B cell (primary cell): ENCODE measurements at regions not wholly inside any gene's neighbourhood (a gene's known extent, or its start where the extent isn't known, plus 50 kb on each side); places are given as distances from the start of the nearest gene placed in this dataset.
"Not testable (repeated sequence)": the region's sequence is repeated elsewhere in the genome, so short reads cannot be mapped to it uniquely, and the experiment has no call there.

Source experiments
- ATAC-seq: fragments of 200-7000 bp; cut with Tn5 transposase; one replicate; pipeline ENCODE4 v1.10.0; 2021; ENCODE audit warnings: low read depth, mild to moderate bottlenecking, moderate number of reproducible peaks, moderate library complexity
- CTCF ChIA-PET: fragments of 350-600 bp; sonication (Branson Sonifier 250); formaldehyde crosslinking; loops from one replicate; lab custom pipeline; 2021; ENCODE audit warnings: antibody characterized with exemption, inconsistent platforms; lab: Charles Lee
- POLR2A ChIA-PET: fragments of 350-600 bp; sonication (Branson Sonifier 250); formaldehyde crosslinking; loops from one replicate; lab custom pipeline; 2021; ENCODE audit warnings: antibody characterized with exemption; lab: Charles Lee
- DNase-seq: peaks from one replicate; pipeline ENCODE4 v3.0.0; 2013
- H2AFZ ChIP-seq: 2 replicates; pipeline ENCODE4 v1.6.1; 2012; ENCODE audit warnings: mild to moderate bottlenecking, low read depth, low read length; ENCODE audit not compliant: insufficient read depth, poor library complexity, severe bottlenecking
- H3K27ac ChIP-seq, 2 donors: 1 replicate in 1 of 2; 2 replicates in 1 of 2; pipeline ENCODE4 v1.5.1; 2012 to 2013; ENCODE audit warnings: low read length in 2 of 2, mild to moderate bottlenecking in 2 of 2, moderate library complexity in 1 of 2
- H3K27me3 ChIP-seq, 4 experiments: fragments of 200-600 bp in 1 of 4; sonication (generic) in 1 of 4; replicated peaks in 1 of 4; 1 replicate in 2 of 4; 2 replicates in 2 of 4; pipeline versions ENCODE4 v1.6.1 to v1.7.0; 2013 to 2016; ENCODE audit warnings: low read length in 3 of 4, mild to moderate bottlenecking in 2 of 4, mixed read lengths in 1 of 4, moderate library complexity in 1 of 4; ENCODE audit not compliant: insufficient read depth in 4 of 4, control insufficient read depth in 3 of 4; ENCODE audit errors: control extremely low read depth in 1 of 4
- H3K36me3 ChIP-seq, 2 experiments: replicated peaks in 1 of 2; 1 replicate in 1 of 2; 2 replicates in 1 of 2; pipeline versions ENCODE4 v1.6.1 to v1.7.1; 2013; ENCODE audit warnings: low read length in 1 of 2; ENCODE audit not compliant: insufficient read depth in 2 of 2, control insufficient read depth in 1 of 2; ENCODE audit errors: control extremely low read depth in 1 of 2, extremely low read depth in 1 of 2
- H3K4me1 ChIP-seq, 2 donors: fragments of 200-600 bp in 1 of 2; sonication (generic) in 1 of 2; 1 replicate in 1 of 2; 2 replicates in 1 of 2; pipeline versions ENCODE4 v1.5.1 to v1.6.1; 2013 to 2017; ENCODE audit warnings: low read length in 2 of 2; ENCODE audit not compliant: control insufficient read depth in 2 of 2, insufficient read depth in 2 of 2
- H3K4me2 ChIP-seq: replicated peaks from 2 replicates; pipeline ENCODE3; 2012; ENCODE audit warnings: mild to moderate bottlenecking, low read depth, low read length; ENCODE audit not compliant: poor library complexity, severe bottlenecking
- H3K4me3 ChIP-seq, 5 experiments: fragments of 200-600 bp in 1 of 5; sonication (generic) in 1 of 5; 1 replicate in 3 of 5; 2 replicates in 2 of 5; pipeline versions ENCODE4 v1.5.1 to v1.7.0; 2011 to 2016; ENCODE audit warnings: low read length in 4 of 5, mild to moderate bottlenecking in 4 of 5, low read depth in 2 of 5, control low read depth in 1 of 5, moderate library complexity in 1 of 5; ENCODE audit not compliant: insufficient read depth in 1 of 5; ENCODE audit errors: control extremely low read depth in 1 of 5, extremely low read depth in 1 of 5
- H3K79me2 ChIP-seq: fragments of 200-600 bp; sonication (generic); one replicate; pipeline ENCODE4 v1.6.0; 2016; ENCODE audit warnings: low read length; ENCODE audit not compliant: control insufficient read depth, insufficient read depth
- H3K9ac ChIP-seq: fragments of 200-600 bp; sonication (generic); 2 replicates; pipeline ENCODE4 v1.6.1; 2017; ENCODE audit warnings: mild to moderate bottlenecking, low read length, moderate library complexity
- H3K9me3 ChIP-seq, 3 donors: one replicate each; pipeline versions ENCODE4 v1.6.1 to v1.7.1; 2013; ENCODE audit warnings: low read length in 2 of 3; ENCODE audit not compliant: control insufficient read depth in 2 of 3, insufficient read depth in 1 of 3; ENCODE audit errors: control extremely low read depth in 1 of 3
- H4K20me1 ChIP-seq: 2 replicates; pipeline ENCODE4 v1.6.0; 2012; ENCODE audit warnings: mild to moderate bottlenecking, low read length; ENCODE audit not compliant: insufficient read depth, control insufficient read depth, poor library complexity, severe bottlenecking
- H3K27ac Mint-ChIP-seq: one replicate; pipeline ENCODE4 v1.8.0; 2021; ENCODE audit warnings: mixed read lengths
- H3K27me3 Mint-ChIP-seq: one replicate; pipeline ENCODE4 v1.8.0; 2021; ENCODE audit warnings: mixed read lengths
- H3K4me1 Mint-ChIP-seq: one replicate; pipeline ENCODE4 v1.8.0; 2021; ENCODE audit warnings: mixed read lengths
- H3K4me3 Mint-ChIP-seq: one replicate; pipeline ENCODE4 v1.8.0; 2021; ENCODE audit warnings: mixed read lengths
- H3K9me3 Mint-ChIP-seq: one replicate; pipeline ENCODE4 v1.8.0; 2022; ENCODE audit warnings: mixed read lengths; ENCODE audit not compliant: insufficient read depth
- CTCF ChIP-seq: fragments of 200-600 bp; IDR thresholded peaks from one replicate; pipeline ENCODE4 v1.8.0; 2022; ENCODE audit warnings: antibody characterized with exemption, mild to moderate bottlenecking
- EZH2 ChIP-seq: IDR thresholded peaks from 2 replicates; pipeline ENCODE4 v1.6.1; 2012; ENCODE audit warnings: borderline replicate concordance, low read depth, mild to moderate bottlenecking, moderate library complexity, low read length; ENCODE audit not compliant: insufficient read depth, poor library complexity, severe bottlenecking
- WGBS: methylation state at CpG from one replicate; pipeline ENCODE4 v1.1.5; 2013; ENCODE audit warnings: missing lambda C conversion rate; ENCODE audit not compliant: insufficient coverage; 5-methylcytosine and 5-hydroxymethylcytosine counted together
- intact Hi-C: fragments of 100-400 bp; cut with micrococcal nuclease; formaldehyde crosslinking; loops from one replicate; pipeline ENCODE4 v1.10.0; 2022

DNA sequence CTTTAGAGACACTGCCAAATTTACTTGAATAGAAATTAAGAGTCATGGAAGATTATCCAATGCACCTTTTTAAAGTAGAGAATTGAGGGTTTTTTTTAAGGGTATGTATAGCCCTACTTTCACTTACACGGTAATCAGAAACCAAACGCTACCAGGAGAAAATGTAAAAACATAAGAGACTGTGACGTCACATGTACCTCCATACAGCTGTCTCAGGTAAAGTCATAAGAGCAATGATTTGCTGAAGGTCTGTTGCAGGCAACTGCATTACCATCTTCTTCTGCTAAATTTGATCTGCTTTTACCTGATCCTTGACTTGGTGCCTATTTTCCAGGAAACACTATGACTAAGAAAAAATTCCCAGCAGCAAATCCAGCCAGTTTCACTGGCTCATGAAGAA lies 478.5 kb upstream of the DDX18 start:
- 100% methylated on average over 1 of the region's 3 CpGs for WGBS
- Histone ChIP-seq H3K36me3 (no peaks in the 10 kb centered on the region), H3K4me2 (no peak overlapping the region), H3K9ac (no peak overlapping the region), H3K4me1 (no peaks in the 10 kb centered on the region), H3K9me3 (no peaks in the 10 kb centered on the region), H3K79me2 (no peaks in the 10 kb centered on the region), H4K20me1 (no peaks in the 10 kb centered on the region), H3K27me3 (no peaks in the 10 kb centered on the region), H3K27ac (no peak overlapping the region), H3K4me3 (no peak overlapping the region), H2AFZ (no peak overlapping the region)
- ChIA-PET CTCF (no interaction called here), POLR2A (no interaction called here)
- ATAC-seq (no peak), DNase-seq (no peak)
- intact Hi-C loops, result no loop called here
- H3K4me3 Mint-ChIP-seq, result no peak overlapping the region
- no peaks in the 10 kb centered on the region for H3K4me1 Mint-ChIP-seq
- TF ChIP-seq EZH2 (no peak), CTCF (no peak)
- no peaks in the 10 kb centered on the region for H3K27me3 Mint-ChIP-seq
- peaks cover 2% of the 10 kb centered on the region for H3K9me3 Mint-ChIP-seq
- H3K27ac Mint-ChIP-seq, result no peak overlapping the region

DNA sequence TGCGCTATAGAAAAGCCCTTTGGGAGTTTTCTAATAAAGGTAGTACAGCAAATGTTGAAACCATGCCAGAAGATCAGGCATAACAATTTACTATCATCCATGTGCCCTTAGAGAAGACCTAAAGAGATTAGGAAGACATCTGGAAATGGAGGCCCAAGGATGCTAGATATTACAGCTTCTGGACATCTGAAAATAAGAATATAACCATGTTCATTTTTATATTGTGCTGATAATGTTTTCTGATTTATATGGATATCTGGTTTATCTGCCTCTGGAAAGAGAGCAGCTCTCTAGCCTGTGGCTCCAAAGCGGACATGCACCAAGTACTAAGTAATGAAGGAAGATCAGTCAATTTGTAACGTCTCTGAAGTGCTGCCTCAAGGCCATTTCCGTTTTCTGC lies 478.0 kb upstream of the DDX18 start:
- DNase-seq, result no peak
- H3K9me3 Mint-ChIP-seq, result peaks cover 2% of the 10 kb centered on the region
- TF ChIP-seq CTCF, result no peak
- TF ChIP-seq EZH2, result no peak
- H3K9ac ChIP-seq, result no peak overlapping the region
- H3K4me1 ChIP-seq, result no peaks in the 10 kb centered on the region
- H3K27ac Mint-ChIP-seq, result no peak overlapping the region
- H3K79me2 ChIP-seq, result no peaks in the 10 kb centered on the region
- H3K27me3 Mint-ChIP-seq, result no peaks in the 10 kb centered on the region
- H3K4me2 ChIP-seq, result no peak overlapping the region
- ATAC-seq, result no peak
- H3K27ac ChIP-seq, result no peak overlapping the region
- H3K4me3 Mint-ChIP-seq, result no peak overlapping the region
- 90% methylated on average over 2 of the region's 4 CpGs for WGBS
- H3K4me3 ChIP-seq, result no peak overlapping the region
- no peaks in the 10 kb centered on the region for H4K20me1 ChIP-seq
- CTCF ChIA-PET, result no interaction called here
- H2AFZ ChIP-seq, result no peak overlapping the region
- POLR2A ChIA-PET, result no interaction called here
- H3K9me3 ChIP-seq, result no peaks in the 10 kb centered on the region
- H3K27me3 ChIP-seq, result no peaks in the 10 kb centered on the region
- no peaks in the 10 kb centered on the region for H3K36me3 ChIP-seq
- H3K4me1 Mint-ChIP-seq, result no peaks in the 10 kb centered on the region
- intact Hi-C loops, result no loop called here

GRCh38 chr2:117337981-117338380 lies 476.5 kb upstream of the DDX18 start:
- H3K4me3 ChIP-seq, H3K27ac Mint-ChIP-seq, H3K36me3 ChIP-seq, H3K27ac ChIP-seq, H3K79me2 ChIP-seq, H3K9me3 ChIP-seq, H3K4me1 Mint-ChIP-seq, CTCF ChIA-PET, intact Hi-C loops, ATAC-seq, POLR2A ChIA-PET, H3K4me1 ChIP-seq, H3K27me3 Mint-ChIP-seq, H3K9me3 Mint-ChIP-seq, H3K4me3 Mint-ChIP-seq, H4K20me1 ChIP-seq, DNase-seq, H3K4me2 ChIP-seq, H2AFZ ChIP-seq, H3K27me3 ChIP-seq, H3K9ac ChIP-seq: not testable (repeated sequence)
- 79% methylated on average over 2 of the region's 3 CpGs for WGBS
